PC-9 (cell line): ENCODE measurements at regions not wholly inside any gene's neighbourhood (a gene's known extent, or its start where the extent isn't known, plus 50 kb on each side); places are given as distances from the start of the nearest gene placed in this dataset.

Source experiments
- CTCF ChIP-seq: fragments of 200-600 bp; sonication (generic); conservative IDR thresholded peaks from 2 replicates; pipeline ENCODE4 v1.6.1; 2017; ENCODE audit warnings: mixed run types, antibody characterized with exemption, mild to moderate bottlenecking, moderate library complexity
- EZH2 ChIP-seq: fragments of 200-600 bp; sonication (generic); IDR thresholded peaks from 2 replicates; pipeline ENCODE4 v1.8.0; 2017; ENCODE audit warnings: antibody characterized with exemption, low read depth

DNA sequence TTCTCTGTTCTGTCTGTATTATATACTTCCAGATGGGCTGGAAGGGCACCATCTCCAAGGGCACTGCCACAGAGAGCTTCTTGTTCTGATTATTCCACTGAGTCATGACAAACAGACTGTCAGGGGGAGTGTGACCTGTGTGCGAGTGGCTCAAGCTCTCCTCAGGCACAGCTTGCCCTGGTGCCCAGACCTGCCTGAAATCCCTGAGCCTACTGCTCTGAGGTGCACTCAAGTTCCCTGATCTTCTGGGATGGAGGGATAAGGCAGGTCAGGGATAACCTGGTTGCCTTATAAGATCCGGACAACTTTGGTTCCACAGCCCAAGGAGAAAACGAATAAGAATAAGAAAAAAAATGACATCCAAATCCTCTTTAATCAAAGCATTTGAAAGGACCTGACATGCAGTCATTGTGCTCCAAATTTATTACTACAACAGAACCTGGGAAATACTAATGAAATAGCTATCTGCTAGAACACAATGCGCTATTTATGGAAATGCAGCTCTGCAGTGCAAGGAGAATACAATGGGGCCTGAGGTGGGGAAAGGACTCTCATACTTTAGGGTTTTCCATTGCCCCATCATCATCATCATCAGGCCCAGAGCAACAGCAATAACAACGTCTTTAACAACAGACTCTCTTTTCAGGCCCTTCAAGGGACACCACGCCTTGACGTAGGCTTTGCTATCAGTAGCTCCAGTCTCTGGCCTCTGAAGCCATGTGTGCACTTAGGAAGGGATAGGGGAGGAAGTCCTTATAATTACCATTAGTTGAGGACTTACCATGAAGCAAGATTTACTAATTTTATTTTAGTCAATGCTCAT is 217.1 kb upstream of the KIRREL3 start:
- no peak for TF ChIP-seq CTCF
- no peak for TF ChIP-seq EZH2
